C4-2B (cell line): ENCODE measurements at regions not wholly inside any gene's neighbourhood (a gene's known extent, or its start where the extent isn't known, plus 50 kb on each side); places are given as distances from the start of the nearest gene placed in this dataset.

Experiments used
- CTCF ChIP-seq: fragments of 450-650 bp; conservative IDR thresholded peaks from 2 replicates; pipeline ENCODE4 v1.5.1; 2017; ENCODE audit warnings: mild to moderate bottlenecking
- ZFX ChIP-seq: fragments of 450-650 bp; IDR thresholded peaks from 2 replicates; pipeline ENCODE4 v1.6.1; 2017

GRCh38 chr9:107214915-107215314 lies 68.2 kb upstream of the RAD23B start:
- TF ChIP-seq CTCF (no peak), ZFX (no peak)
